HepG2 (cell line): ENCODE measurements at regions not wholly inside any gene's neighbourhood (a gene's known extent, or its start where the extent isn't known, plus 50 kb on each side); places are given as distances from the start of the nearest gene placed in this dataset.

Experiments used
- ATAC-seq: fragments of 200-7000 bp; cut with Tn5 transposase; 3 replicates; pipeline ENCODE4 v1.9.1; 2020; ENCODE audit warnings: mild to moderate bottlenecking, moderate library complexity
- BruUV-seq: library from RNA; stranded (reverse); fragments of 400-500 nt; replicated peaks from 2 replicates; lab custom pipeline; 2021; lab: Mats Ljungman, UMichigan
- CTCF ChIA-PET: fragments of 300-600 bp; formaldehyde crosslinking; extraction: SDS; loops from one replicate; lab custom pipeline; 2021; ENCODE audit warnings: low total read pairs, inconsistent platforms, low intra/inter-chr PET ratio; lab: Yijun Ruan, JAX
- POLR2A ChIA-PET: fragments of 350-600 bp; sonication (Branson Sonifier 250); formaldehyde crosslinking; loops from one replicate; lab custom pipeline; 2020; ENCODE audit warnings: antibody characterized with exemption, inconsistent platforms; lab: Yijun Ruan, JAX
- DNase-seq: peaks from one replicate; pipeline ENCODE4 v3.0.0-alpha.2; 2015; ENCODE audit warnings: low spot score
- FAIRE-seq: peaks from 3 replicates; lab custom pipeline; 2011; peaks lifted over from hg19 to GRCh38; lab: Jason Lieb, UNC
- H2AFZ ChIP-seq: one replicate; pipeline ENCODE4 v1.6.1; 2011; ENCODE audit warnings: low read length, inconsistent platforms
- H3K27ac ChIP-seq: fragments of 300-600 bp; 3 replicates; pipeline ENCODE4 v1.8.0; 2011; ENCODE audit warnings: mixed run types, mild to moderate bottlenecking, mixed read lengths, low read length, inconsistent platforms; ENCODE audit not compliant: insufficient read depth; ENCODE audit errors: extremely low read length
- H3K27me3 ChIP-seq, 2 experiments: fragments of 200-600 bp in 1 of 2; 2 replicates in 1 of 2; 3 replicates in 1 of 2; pipeline versions ENCODE4 v1.6.0 to v1.8.0; 2011; ENCODE audit warnings: low read length in 2 of 2, mild to moderate bottlenecking in 2 of 2, moderate library complexity in 2 of 2, inconsistent platforms in 1 of 2; ENCODE audit not compliant: insufficient read depth in 2 of 2, control insufficient read depth in 1 of 2
- H3K36me3 ChIP-seq, 2 experiments: fragments of 200-600 bp in 1 of 2; replicated peaks in 1 of 2; 2 replicates in 1 of 2; 3 replicates in 1 of 2; pipeline versions ENCODE4 v1.5.1 to v1.8.0; 2011; ENCODE audit warnings: low read length in 2 of 2, inconsistent platforms in 1 of 2; ENCODE audit not compliant: insufficient read depth in 2 of 2, control insufficient read depth in 1 of 2
- H3K4me1 ChIP-seq: 2 replicates; pipeline ENCODE4 v1.5.1; 2012; ENCODE audit warnings: low read length, inconsistent platforms; ENCODE audit not compliant: insufficient read depth
- H3K4me2 ChIP-seq: 2 replicates; pipeline ENCODE4 v1.6.0; 2011; ENCODE audit warnings: low read depth, low read length, inconsistent platforms
- H3K4me3 ChIP-seq, 3 experiments: fragments of 200-600 bp in 1 of 3; sonication (generic), shearing (Covaris generic) in 1 of 3; replicated peaks in 1 of 3; 2 replicates each; pipeline ENCODE4 v1.5.1; 2011 to 2016; ENCODE audit warnings: low read length in 3 of 3, inconsistent platforms in 2 of 3, low read depth in 2 of 3, mild to moderate bottlenecking in 2 of 3, control low read depth in 1 of 3, mixed read lengths in 1 of 3; ENCODE audit not compliant: insufficient read depth in 1 of 3
- H3K79me2 ChIP-seq: one replicate; pipeline ENCODE4 v1.6.1; 2011; ENCODE audit warnings: low read length, inconsistent platforms; ENCODE audit not compliant: insufficient read depth
- H3K9ac ChIP-seq: 2 replicates; pipeline ENCODE4 v1.6.0; 2011; ENCODE audit warnings: mild to moderate bottlenecking, low read depth, low read length, inconsistent platforms; ENCODE audit not compliant: insufficient read depth
- H3K9me3 ChIP-seq: 2 replicates; pipeline ENCODE4 v1.5.1; 2012; ENCODE audit warnings: mild to moderate bottlenecking, low read length
- H4K20me1 ChIP-seq: 2 replicates; pipeline ENCODE4 v1.6.0; 2011; ENCODE audit warnings: inconsistent platforms, mild to moderate bottlenecking, low read length, moderate library complexity; ENCODE audit not compliant: insufficient read depth
- CHD2 ChIP-seq: IDR thresholded peaks from 2 replicates; pipeline ENCODE4 v1.6.1; 2011; ENCODE audit warnings: low read depth, low read length, improper control_type of control experiment
- KLF15 ChIP-seq: sonication (generic); formaldehyde crosslinking; IDR thresholded peaks from 2 replicates; pipeline ENCODE4 v1.8.1; 2023; ENCODE audit warnings: borderline replicate concordance, mild to moderate bottlenecking, inconsistent platforms, missing genetic modification reagents, mixed read lengths
- MTF2 ChIP-seq: sonication (generic); formaldehyde crosslinking; IDR thresholded peaks from 2 replicates; pipeline ENCODE4 v1.5.0; 2020; ENCODE audit warnings: missing genetic modification reagents, borderline replicate concordance
- RFX1 ChIP-seq: fragments of 450-650 bp; IDR thresholded peaks from 2 replicates; pipeline ENCODE4 v1.6.1; 2017
- STAT6 ChIP-seq: sonication (generic); formaldehyde crosslinking; IDR thresholded peaks from 2 replicates; pipeline ENCODE4 v1.4.0; 2020; ENCODE audit warnings: missing genetic modification reagents, mild to moderate bottlenecking, borderline replicate concordance
- ZNF12 ChIP-seq: sonication (generic); formaldehyde crosslinking; IDR thresholded peaks from 2 replicates; pipeline ENCODE4 v1.5.0; 2020; ENCODE audit warnings: missing genetic modification reagents
- ZNF235 ChIP-seq: sonication (generic); formaldehyde crosslinking; IDR thresholded peaks from 2 replicates; pipeline ENCODE4 v1.8.1; 2023; ENCODE audit warnings: mild to moderate bottlenecking, missing genetic modification reagents, borderline replicate concordance
- ZNF264 ChIP-seq: sonication (generic); formaldehyde crosslinking; IDR thresholded peaks from 2 replicates; pipeline ENCODE4 v1.4.0; 2020; ENCODE audit warnings: missing genetic modification reagents
- ZNF280B ChIP-seq: sonication (generic); formaldehyde crosslinking; IDR thresholded peaks from 2 replicates; pipeline ENCODE4 v1.5.0; 2020; ENCODE audit warnings: missing genetic modification reagents, mild to moderate bottlenecking, borderline replicate concordance
- ZNF3 ChIP-seq: IDR thresholded peaks from 2 replicates; pipeline ENCODE4 v1.7.0; 2017; ENCODE audit warnings: inconsistent platforms
- ZNF564 ChIP-seq: sonication (generic); formaldehyde crosslinking; IDR thresholded peaks from 2 replicates; pipeline ENCODE4 v1.8.1; 2023; ENCODE audit warnings: mild to moderate bottlenecking, missing genetic modification reagents
- WGBS: methylation state at CpG from one replicate; pipeline ENCODE4 v1.1.6; 2017; ENCODE audit warnings: low lambda C conversion rate; 5-methylcytosine and 5-hydroxymethylcytosine counted together
- in situ Hi-C: cut with HindIII; loops from 2 replicates; pipeline ENCODE4 v1.10.0; 2017; ENCODE audit warnings: low pct_unique_long_range_greater_than_20kb; ENCODE audit not compliant: extremely low pct_ligation_motif_present
- intact Hi-C: fragments of 100-400 bp; cut with micrococcal nuclease; formaldehyde crosslinking; loops from one replicate; pipeline ENCODE4 v1.10.0; 2022; ENCODE audit not compliant: unreplicated experiment
- TF ChIP-seq, protein P1 (sequence below): sonication (generic); IDR thresholded peaks from 2 replicates; pipeline ENCODE4 v1.6.1; 2016; ENCODE audit warnings: low read depth, borderline replicate concordance
- TF ChIP-seq, protein P2 (sequence below): sonication (generic); formaldehyde crosslinking; IDR thresholded peaks from 2 replicates; pipeline ENCODE4 v1.5.0; 2020; ENCODE audit warnings: missing genetic modification reagents

- no peak for TF ChIP-seq STAT6 (CRISPR knock-in tag)
- no peak for TF ChIP-seq ZNF12 (CRISPR knock-in tag)
- TF ChIP-seq ZNF280B, result no peak
- TF ChIP-seq KLF15, result no peak
- no peak for TF ChIP-seq MTF2 (CRISPR knock-in tag)
- TF ChIP-seq ZNF235 (CRISPR knock-in tag), result no peak
- TF ChIP-seq ZNF264 (CRISPR knock-in tag), result no peak
These were observed 211.6 kb upstream of the FOXQ1 start (continued) for GRCh38 chr6:1100269-1100668.

GRCh38 chr6:1099264-1099663, 212.6 kb upstream of the FOXQ1 start:
- in situ Hi-C loops (no loop called here), intact Hi-C loops (no loop called here)
- Histone ChIP-seq H3K79me2 (no peaks in the 10 kb centered on the region), H3K4me2 (no peak overlapping the region), H3K9me3 (no peaks in the 10 kb centered on the region), H3K4me1 (peaks cover 13% of the 10 kb centered on the region), H4K20me1 (no peaks in the 10 kb centered on the region), H3K27ac (no peak overlapping the region), H3K36me3 (no peaks in the 10 kb centered on the region), H3K27me3 (no peaks in the 10 kb centered on the region), H2AFZ (no peak overlapping the region), H3K9ac (no peak overlapping the region), H3K4me3 (no peak overlapping the region)
- no peak for ATAC-seq
- BruUV-seq, result no TSS peak
- CTCF ChIA-PET, result no interaction called here
- POLR2A ChIA-PET, result interaction anchor here (1.0 kb wide), 1 partner anchor 213 kb away, joined by 4 read pairs; the partner anchor contains the start of gene FOXQ1
- no peak for DNase-seq
- WGBS, result 91% methylated on average over 9 of the region's 9 CpGs
- FAIRE-seq, result no peak
- no peak for TF ChIP-seq ZNF564 (CRISPR knock-in tag)
- no peak for TF ChIP-seq ZNF3 (CRISPR knock-in tag)
- TF ChIP-seq, protein P1, sequence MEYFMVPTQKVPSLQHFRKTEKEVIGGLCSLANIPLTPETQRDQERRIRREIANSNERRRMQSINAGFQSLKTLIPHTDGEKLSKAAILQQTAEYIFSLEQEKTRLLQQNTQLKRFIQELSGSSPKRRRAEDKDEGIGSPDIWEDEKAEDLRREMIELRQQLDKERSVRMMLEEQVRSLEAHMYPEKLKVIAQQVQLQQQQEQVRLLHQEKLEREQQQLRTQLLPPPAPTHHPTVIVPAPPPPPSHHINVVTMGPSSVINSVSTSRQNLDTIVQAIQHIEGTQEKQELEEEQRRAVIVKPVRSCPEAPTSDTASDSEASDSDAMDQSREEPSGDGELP, result no peak
- TF ChIP-seq, protein P2, sequence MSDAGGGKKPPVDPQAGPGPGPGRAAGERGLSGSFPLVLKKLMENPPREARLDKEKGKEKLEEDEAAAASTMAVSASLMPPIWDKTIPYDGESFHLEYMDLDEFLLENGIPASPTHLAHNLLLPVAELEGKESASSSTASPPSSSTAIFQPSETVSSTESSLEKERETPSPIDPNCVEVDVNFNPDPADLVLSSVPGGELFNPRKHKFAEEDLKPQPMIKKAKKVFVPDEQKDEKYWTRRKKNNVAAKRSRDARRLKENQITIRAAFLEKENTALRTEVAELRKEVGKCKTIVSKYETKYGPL (CRISPR knock-in tag), result no peak
- TF ChIP-seq CHD2, result no peak
- no peak for TF ChIP-seq RFX1
